ENCODE measurements at regions not wholly inside any gene's neighbourhood (a gene's known extent, or its start where the extent isn't known, plus 50 kb on each side); places are given as distances from the start of the nearest gene placed in this dataset.
"Not testable (repeated sequence)": the region's sequence is repeated elsewhere in the genome, so short reads cannot be mapped to it uniquely, and the experiment has no call there.

GRCh38 chr15:44856284-44856683 lies 100.2 kb upstream of the TERB2 start:
- TF ChIP-seq REST (IDR thresholded peaks at IDR 0.05; ENCODE audit: borderline replicate concordance); REST (CRISPR knock-in tag; IDR thresholded peaks at IDR 0.05; ENCODE audit: low read depth); MAFK (IDR thresholded peaks at IDR 0.05; ENCODE audit: low read length); SMARCA4 (IDR thresholded peaks at IDR 0.05); KHSRP (IDR thresholded peaks at IDR 0.05); POLR2G (IDR thresholded peaks at IDR 0.05; ENCODE audit: low read depth, low read length); ZNF589 (CRISPR knock-in tag; IDR thresholded peaks at IDR 0.05; ENCODE audit: low read depth); UBTF (IDR thresholded peaks at IDR 0.05; ENCODE audit: borderline replicate concordance in 1 of 2, low read depth in 2 of 2, low read length in 2 of 2); PREB (CRISPR knock-in tag; IDR thresholded peaks at IDR 0.05); HNRNPUL1 (IDR thresholded peaks at IDR 0.05; ENCODE audit: low read length); EP300 (IDR thresholded peaks at IDR 0.05; ENCODE audit: low read length): not testable (repeated sequence)

All from K562 (cell line).